Activated CD4-positive, alpha-beta T cell treated with anti-CD3 and anti-CD28 coated beads for 48 hours (primary cell): ENCODE measurements at regions not wholly inside any gene's neighbourhood (a gene's known extent, or its start where the extent isn't known, plus 50 kb on each side); places are given as distances from the start of the nearest gene placed in this dataset.
"Not testable (repeated sequence)": the region's sequence is repeated elsewhere in the genome, so short reads cannot be mapped to it uniquely, and the experiment has no call there.

Experiments used
- DNase-seq: peaks from one replicate; pipeline ENCODE4 v3.0.0-alpha.2; 2020

- no peak for DNase-seq
Measured at GRCh38 chr6:134784336-134784735, 165.6 kb downstream of the ALDH8A1 start.

DNA sequence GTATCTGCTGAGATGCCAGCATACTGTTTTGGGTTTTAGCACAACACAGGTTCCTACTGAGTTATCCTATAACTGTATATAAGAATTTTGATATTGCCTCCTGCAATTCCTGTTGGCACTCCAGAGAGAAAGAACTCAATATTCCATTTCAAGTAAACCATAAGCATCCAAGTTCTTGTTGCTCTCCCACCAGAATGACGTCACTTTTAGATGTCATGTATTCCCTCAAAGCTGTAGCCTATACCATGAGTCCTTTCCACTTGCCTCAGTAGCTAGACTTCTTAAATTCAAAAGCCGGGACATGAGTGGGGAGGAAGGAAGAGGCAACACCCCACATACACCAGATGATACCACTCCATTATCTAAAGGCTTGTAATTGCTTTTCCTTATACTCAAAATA, 171.5 kb downstream of the ALDH8A1 start:
- DNase-seq: no peak

DNA sequence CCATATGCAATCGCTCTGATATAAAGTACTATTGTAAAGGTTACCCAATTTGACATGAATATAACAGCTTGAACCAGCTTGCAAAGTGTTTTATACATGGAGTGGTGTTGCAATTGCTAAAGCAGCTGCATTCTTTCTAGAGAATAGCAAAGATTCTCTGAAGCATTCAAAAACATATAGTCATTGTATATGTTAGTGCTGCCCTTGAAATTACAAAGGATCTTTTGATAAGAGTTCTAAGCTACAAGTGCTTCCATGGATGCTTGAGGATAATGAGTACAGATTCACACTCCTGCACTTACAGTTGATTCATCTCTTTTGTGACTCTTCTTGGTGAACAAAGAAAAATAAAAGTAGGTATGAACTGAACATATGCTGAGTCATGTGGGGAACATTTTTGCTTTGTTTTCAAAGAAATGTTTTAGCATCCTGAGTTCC, 175.7 kb downstream of the ALDH8A1 start:
- DNase-seq: no peak

GRCh38 chr6:134772671-134773360, 177.1 kb downstream of the ALDH8A1 start:
- DNase-seq: no peak

DNA sequence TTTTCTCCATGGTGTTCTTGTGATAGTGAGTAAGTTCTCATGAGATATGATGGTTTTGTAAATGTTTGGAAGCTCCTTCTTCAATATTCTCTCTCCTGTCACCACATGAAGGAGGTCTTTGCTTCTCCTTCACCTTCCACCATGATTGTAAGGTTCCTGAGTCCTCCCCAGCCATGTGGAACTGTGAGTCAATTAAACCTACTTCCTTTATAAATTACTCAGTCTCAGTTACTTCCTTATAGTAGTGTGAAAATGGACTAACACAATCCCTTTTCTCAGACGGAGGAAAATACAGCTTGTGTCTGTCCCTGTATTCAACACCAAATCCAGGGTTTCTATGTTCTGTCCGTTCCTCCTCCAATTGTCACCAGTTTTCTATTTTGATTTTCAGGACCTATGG, 181.0 kb downstream of the ALDH8A1 start:
- no peak for DNase-seq

DNA sequence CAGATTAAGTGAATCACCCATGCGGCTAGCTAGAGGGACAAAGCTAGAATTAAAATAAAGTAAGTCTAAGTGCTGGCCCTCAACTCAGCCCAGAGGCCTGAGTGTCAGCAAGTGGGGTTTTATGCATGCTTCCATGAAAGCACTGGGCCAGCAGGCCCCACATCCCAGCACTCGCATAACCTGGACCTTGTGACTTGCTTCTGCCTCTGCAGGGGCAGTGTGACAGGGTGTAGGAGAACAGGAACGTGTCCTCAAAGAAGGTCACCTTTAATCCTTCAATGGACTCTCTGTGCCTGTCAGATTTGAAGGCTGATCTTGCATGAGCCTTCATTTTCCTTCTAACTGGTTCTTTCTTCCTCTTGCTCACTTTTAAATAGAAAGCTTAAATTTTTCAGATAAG, 183.4 kb downstream of the ALDH8A1 start:
- no peak for DNase-seq

- DNase-seq: no peak
Measured at GRCh38 chr6:134764741-134765140, 185.2 kb downstream of the ALDH8A1 start.

GRCh38 chr6:134763575-134763974, 186.3 kb downstream of the ALDH8A1 start:
- not testable (repeated sequence) for DNase-seq

DNA sequence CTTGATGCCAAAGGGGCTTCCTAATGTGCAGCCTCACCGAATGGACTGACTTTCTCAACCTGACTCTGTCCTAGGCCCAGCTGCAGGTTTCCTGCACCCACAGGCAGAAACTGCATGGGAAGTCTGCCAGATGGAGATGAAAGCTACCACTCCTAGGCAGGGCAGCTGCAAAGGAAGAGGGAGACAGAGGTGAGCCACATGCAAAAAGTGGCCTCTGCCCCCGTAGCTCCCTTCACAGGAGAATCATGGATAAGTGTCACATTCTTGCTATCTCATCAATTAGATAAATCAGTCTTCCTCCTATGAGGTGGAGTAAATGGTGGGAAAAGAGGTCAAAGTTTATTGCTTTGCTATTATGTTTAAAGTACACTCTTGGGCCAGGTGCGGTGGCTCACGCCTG, 191.3 kb downstream of the ALDH8A1 start:
- DNase-seq: no peak

DNA sequence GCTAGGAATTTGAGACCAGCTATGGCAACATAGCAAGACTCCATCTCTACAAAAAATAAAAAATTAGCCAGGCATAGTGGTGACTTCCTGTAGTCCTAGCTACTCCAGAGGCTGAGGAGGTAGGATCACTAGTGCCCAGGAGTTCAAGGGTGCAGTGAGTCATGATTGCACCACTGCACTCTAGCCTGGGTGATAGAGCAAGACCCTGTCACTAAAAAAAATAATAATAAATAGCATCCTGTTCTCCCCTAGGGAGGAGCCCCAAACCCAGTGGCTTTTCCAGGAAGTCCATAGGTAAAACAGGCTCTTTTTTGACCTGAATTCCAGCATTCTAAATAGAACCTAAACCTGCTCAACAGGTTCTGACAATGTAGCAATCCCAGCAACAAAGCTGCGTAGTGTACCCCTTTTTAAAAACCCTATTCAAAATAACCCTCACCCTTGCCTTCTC, 192.0 kb downstream of the ALDH8A1 start:
- no peak for DNase-seq

GRCh38 chr6:134756374-134757025, 193.4 kb downstream of the ALDH8A1 start:
- DNase-seq: no peak

DNA sequence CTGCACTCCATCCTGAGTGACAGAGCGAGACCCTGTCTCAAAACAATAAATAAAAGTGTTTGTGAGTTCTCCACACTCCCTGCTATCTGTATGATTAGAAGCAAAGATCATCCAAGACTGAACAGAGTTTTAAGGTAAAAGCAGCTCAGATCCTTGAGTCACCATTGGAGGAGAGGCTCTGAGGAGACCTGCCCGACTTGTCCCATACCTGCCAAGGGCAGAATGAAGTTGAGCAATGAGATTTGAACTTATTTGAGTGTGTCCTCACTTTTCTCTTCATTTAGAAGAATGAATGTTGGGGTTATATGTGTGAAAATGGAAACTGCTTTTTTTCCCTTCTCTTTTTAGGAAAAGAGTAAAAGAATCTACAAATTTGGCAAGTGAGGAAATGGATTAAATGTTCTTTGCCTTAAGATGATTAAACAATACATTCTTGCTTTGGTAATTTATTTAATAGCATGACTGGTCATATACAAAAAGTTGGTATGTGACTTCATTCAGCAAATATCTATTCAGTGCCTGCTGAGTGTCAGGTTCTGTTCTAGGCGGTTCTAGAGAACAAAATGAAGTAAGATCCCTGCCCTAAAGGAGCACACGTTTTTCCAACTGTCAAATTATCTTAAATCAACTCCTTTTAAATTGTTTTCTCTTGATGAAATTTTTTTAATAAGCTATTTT, 195.7 kb downstream of the ALDH8A1 start:
- no peak for DNase-seq

GRCh38 chr6:134753001-134753400, 196.9 kb downstream of the ALDH8A1 start:
- no peak for DNase-seq

GRCh38 chr6:134752445-134752844, 197.5 kb downstream of the ALDH8A1 start:
- no peak for DNase-seq

- no peak for DNase-seq
Measured at GRCh38 chr6:134750669-134751068, 199.2 kb downstream of the ALDH8A1 start.

GRCh38 chr6:134748484-134748883, 201.4 kb downstream of the ALDH8A1 start:
- no peak for DNase-seq

DNA sequence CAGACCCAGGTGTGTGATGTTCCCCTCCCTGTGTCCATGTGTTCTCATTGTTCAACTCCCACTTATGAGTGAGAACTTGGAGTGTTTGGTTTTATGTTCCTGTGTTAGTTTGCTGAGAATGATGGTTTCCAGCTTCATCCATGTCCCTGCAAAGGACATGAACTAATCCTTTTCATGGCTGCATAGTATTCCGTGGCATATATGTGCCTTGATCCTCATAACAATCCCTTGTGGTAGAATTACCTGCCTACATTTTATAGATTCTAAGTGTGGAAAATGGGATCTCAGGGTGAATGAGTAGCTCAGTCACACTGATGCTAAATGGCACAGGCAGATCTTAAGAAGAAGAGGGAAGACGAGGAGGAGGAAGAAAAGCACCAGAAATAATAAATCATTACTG, 202.7 kb downstream of the ALDH8A1 start:
- DNase-seq: not testable (repeated sequence)

DNA sequence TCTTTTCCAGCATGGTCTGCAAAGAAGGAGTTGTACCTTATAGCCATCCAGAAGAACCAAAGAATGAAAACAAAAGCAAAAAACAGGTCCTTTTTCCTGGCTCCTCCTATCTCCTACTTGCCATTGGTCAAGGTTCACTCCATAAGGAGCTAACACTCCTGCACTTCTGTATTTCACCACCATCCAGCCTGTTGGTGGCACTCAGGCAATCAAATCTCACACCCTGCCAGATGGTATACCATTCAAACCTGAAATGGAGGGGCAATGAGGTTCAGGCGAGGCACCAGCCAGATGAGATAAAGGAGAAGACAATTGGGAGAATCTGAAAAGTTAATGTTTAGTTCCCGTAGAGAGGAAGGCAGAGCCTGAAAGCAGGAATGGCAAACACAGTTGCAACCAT, 203.8 kb downstream of the ALDH8A1 start:
- no peak for DNase-seq

DNA sequence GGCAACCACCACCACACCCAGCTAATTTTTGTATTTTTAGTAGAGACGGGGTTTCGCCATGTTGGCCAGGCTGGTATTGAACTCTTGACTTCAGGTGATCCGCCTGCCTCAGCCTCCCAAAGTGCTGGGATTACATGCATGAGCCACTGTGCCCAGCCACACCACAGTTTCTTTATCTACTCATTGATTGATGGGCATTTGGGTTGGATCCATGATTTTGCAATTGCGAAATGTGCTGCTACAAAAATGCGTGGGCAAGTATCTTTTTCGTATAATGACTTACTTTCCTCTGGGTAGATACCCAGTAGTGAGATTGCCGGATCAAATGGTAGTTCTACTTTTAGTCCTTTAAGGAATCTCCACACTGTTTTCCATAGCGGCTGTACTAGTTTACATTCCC, 204.7 kb downstream of the ALDH8A1 start:
- not testable (repeated sequence) for DNase-seq

DNA sequence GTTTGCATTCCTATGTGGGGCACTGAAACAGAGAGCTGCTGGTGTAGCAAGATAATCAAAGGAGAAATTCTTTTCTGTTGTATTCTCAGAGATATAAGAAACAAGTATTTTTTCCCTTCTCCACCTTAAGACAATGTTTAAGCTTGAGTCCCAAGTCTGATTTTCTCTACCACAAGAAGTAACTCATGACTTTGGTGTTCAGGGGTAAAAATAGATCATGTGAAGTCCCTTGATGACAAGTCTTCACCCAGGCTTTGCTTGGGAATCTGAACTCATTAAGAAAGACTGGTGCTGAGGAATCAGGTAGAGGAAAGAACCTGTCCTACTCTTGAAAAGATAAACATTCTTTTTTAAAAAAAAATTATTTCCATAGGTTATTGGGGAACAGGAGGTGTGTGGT, 205.6 kb downstream of the ALDH8A1 start:
- DNase-seq: no peak

GRCh38 chr6:134741200-134741536, 208.7 kb downstream of the ALDH8A1 start:
- DNase-seq: no peak

DNA sequence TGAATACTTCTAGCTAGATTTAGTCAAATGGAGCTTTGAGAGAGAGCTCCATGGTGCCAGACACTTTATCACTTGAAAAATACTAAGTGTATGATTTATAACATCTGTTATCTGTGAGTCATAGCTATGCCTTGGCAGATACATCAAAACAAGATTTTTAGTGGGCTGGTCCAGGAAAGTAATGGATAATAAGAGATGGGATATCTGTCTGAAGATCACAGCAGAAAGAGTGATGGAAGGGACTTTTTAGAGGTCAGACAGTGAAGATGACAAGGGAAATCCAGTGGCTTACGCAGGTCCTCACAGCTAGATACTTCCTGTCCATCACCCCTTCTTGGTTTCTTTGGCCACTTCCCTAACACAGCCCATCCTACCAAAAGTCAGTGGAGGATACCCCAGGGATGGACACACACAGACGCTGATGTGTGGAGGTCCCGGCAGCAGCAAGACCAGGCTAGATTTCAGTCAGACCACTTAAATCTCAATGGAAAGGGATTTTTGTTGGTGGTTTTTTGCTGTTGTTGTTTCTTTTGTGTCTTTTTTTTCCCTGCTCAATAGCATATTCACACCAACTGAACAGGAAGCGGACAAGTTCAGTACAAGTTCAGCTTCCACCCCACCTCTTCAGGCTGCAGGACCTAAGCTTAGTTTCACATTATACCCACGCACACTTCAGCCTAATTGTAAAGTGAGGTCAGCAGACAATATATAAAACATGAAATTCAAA, 209.3 kb downstream of the ALDH8A1 start:
- no peak for DNase-seq

GRCh38 chr6:134740027-134740373, 209.9 kb downstream of the ALDH8A1 start:
- DNase-seq: no peak
